NT2/D1 (cell line): ENCODE measurements at regions not wholly inside any gene's neighbourhood (a gene's known extent, or its start where the extent isn't known, plus 50 kb on each side); places are given as distances from the start of the nearest gene placed in this dataset.

Source experiments
- SUZ12 ChIP-seq: IDR thresholded peaks from 2 replicates; pipeline ENCODE4 v1.6.1; 2011; ENCODE audit not compliant: insufficient read length, insufficient read depth; ENCODE audit errors: extremely low read depth
- YY1 ChIP-seq: IDR thresholded peaks from 2 replicates; pipeline ENCODE4 v1.6.1; 2011; ENCODE audit not compliant: insufficient read length, insufficient read depth
- ZNF274 ChIP-seq: IDR thresholded peaks from 2 replicates; pipeline ENCODE4 v1.6.1; 2011; ENCODE audit warnings: mild to moderate bottlenecking, low read depth, low read length

DNA sequence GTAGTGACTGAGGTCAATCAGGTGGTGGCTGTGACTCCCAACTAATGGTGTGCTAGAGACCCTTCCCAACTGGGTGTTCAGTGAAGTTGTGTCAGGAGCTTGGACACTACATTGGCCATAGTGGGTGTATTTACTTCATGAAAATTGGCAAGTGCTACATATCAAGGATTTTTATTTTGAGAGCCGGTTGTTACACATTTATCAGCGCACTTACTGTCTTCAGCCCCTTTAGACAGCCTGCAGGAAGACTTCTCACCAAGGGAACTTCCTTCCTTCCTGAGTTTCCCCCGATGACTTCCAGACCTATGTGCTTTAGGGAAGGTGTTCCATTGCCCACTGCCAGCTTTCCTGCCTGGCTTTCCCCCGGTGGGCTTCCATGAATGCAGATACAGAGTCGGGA lies 261.2 kb downstream of the CBLN1 start:
- TF ChIP-seq YY1 (no peak), ZNF274 (no peak), SUZ12 (no peak)
